ENCODE measurements at regions not wholly inside any gene's neighbourhood (a gene's known extent, or its start where the extent isn't known, plus 50 kb on each side); places are given as distances from the start of the nearest gene placed in this dataset.

DNA sequence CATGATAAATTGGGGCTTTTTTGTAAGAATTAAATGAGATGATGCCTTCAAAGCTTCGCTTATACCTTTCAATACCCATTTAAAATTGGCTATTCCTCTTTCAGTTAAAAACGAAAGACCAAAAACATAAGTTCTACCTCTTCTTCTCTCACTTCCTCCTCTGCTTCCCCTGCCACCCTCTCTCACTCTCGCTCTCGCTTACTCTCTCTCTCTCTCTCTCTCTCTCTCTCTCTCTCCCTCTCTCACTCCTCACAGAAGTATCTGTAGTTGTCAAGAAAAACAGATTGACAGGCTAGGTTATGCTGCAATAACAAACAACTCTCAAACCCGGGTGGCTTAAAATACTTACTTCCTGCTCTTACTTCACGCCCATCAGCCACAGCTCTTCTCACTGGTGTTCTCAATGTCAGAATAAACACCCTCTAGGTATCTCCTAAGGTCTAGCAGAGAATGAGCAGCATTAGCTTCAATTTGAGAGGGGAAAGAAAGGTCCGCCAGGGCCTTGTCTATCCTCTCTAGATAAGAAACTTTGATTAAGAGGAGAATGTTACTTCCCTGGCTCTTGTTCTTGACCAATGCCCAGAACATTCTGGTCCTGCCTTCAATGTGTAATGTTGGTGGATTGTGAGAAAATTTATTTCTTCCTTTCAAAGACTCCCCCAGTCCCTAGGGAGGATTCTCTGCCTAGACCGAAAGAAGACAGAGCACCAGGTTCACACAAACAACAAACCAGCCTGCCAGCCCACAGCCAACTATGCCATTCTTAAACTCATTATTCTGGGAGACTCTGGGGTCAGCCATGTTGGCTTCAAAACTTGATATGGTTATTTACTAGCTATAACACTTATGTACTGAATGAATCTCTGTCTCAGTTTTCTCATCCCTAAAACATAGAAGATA lies 1028.7 kb downstream of the XPNPEP1 start:
- TF ChIP-seq POLR2A (IDR thresholded peaks at IDR 0.05) = no peak
- no peak for TF ChIP-seq POLR2AphosphoS5 (IDR thresholded peaks at IDR 0.05)
- TF ChIP-seq, protein P1, sequence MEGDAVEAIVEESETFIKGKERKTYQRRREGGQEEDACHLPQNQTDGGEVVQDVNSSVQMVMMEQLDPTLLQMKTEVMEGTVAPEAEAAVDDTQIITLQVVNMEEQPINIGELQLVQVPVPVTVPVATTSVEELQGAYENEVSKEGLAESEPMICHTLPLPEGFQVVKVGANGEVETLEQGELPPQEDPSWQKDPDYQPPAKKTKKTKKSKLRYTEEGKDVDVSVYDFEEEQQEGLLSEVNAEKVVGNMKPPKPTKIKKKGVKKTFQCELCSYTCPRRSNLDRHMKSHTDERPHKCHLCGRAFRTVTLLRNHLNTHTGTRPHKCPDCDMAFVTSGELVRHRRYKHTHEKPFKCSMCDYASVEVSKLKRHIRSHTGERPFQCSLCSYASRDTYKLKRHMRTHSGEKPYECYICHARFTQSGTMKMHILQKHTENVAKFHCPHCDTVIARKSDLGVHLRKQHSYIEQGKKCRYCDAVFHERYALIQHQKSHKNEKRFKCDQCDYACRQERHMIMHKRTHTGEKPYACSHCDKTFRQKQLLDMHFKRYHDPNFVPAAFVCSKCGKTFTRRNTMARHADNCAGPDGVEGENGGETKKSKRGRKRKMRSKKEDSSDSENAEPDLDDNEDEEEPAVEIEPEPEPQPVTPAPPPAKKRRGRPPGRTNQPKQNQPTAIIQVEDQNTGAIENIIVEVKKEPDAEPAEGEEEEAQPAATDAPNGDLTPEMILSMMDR (IDR thresholded peaks at IDR 0.05) = no peak
- no peak for TF ChIP-seq EP300 (IDR thresholded peaks at IDR 0.05)

All from upper lobe of left lung (tissue), 4 donors.